OCI-LY3 (cell line): ENCODE measurements at regions not wholly inside any gene's neighbourhood (a gene's known extent, or its start where the extent isn't known, plus 50 kb on each side); places are given as distances from the start of the nearest gene placed in this dataset.

Experiments used
- EZH2phosphoT487 ChIP-seq: fragments of 200-600 bp; shearing (Covaris generic); IDR thresholded peaks from 2 replicates; pipeline ENCODE4 v1.6.1; 2018; ENCODE audit warnings: antibody characterized with exemption, mixed run types, low read depth
- TF ChIP-seq, protein P1 (sequence below): fragments of 200-600, 300-600 bp; sonication (generic); IDR thresholded peaks from 2 replicates; pipeline ENCODE4 v1.5.1; 2014; ENCODE audit warnings: antibody characterized with exemption, low read length, low read depth

- TF ChIP-seq, protein P1, sequence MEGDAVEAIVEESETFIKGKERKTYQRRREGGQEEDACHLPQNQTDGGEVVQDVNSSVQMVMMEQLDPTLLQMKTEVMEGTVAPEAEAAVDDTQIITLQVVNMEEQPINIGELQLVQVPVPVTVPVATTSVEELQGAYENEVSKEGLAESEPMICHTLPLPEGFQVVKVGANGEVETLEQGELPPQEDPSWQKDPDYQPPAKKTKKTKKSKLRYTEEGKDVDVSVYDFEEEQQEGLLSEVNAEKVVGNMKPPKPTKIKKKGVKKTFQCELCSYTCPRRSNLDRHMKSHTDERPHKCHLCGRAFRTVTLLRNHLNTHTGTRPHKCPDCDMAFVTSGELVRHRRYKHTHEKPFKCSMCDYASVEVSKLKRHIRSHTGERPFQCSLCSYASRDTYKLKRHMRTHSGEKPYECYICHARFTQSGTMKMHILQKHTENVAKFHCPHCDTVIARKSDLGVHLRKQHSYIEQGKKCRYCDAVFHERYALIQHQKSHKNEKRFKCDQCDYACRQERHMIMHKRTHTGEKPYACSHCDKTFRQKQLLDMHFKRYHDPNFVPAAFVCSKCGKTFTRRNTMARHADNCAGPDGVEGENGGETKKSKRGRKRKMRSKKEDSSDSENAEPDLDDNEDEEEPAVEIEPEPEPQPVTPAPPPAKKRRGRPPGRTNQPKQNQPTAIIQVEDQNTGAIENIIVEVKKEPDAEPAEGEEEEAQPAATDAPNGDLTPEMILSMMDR, result no peak
- TF ChIP-seq EZH2phosphoT487, result no peak
Observed at GRCh38 chr1:98102345-98103030, 181.7 kb upstream of the DPYD start.
